WTC11 (cell line): ENCODE measurements at regions not wholly inside any gene's neighbourhood (a gene's known extent, or its start where the extent isn't known, plus 50 kb on each side); places are given as distances from the start of the nearest gene placed in this dataset.

Source experiments
- ATAC-seq: fragments of 200-7000 bp; cut with Tn5 transposase; 2 replicates; pipeline ENCODE4 v1.10.0; 2021; ENCODE audit warnings: mild to moderate bottlenecking, moderate library complexity
- CTCF ChIA-PET: fragments of 300-600 bp; sonication (Branson Sonifier 250); formaldehyde crosslinking; loops from one replicate; lab custom pipeline; 2021; ENCODE audit warnings: antibody characterized with exemption; lab: Charles Lee
- POLR2A ChIA-PET: fragments of 350-600 bp; sonication (Branson Sonifier 250); formaldehyde crosslinking; loops from one replicate; lab custom pipeline; 2021; ENCODE audit warnings: antibody characterized with exemption; lab: Charles Lee
- DNase-seq: peaks from one replicate; pipeline ENCODE4 v3.0.0; 2021; ENCODE audit warnings: low spot score
- H3K27ac Mint-ChIP-seq: 2 replicates; pipeline ENCODE4 v1.8.0; 2021; ENCODE audit warnings: mixed read lengths
- H3K27me3 Mint-ChIP-seq: 2 replicates; pipeline ENCODE4 v1.8.0; 2021; ENCODE audit warnings: low read depth, mild to moderate bottlenecking, moderate library complexity, mixed read lengths
- H3K36me3 Mint-ChIP-seq: 2 replicates; pipeline ENCODE4 v1.8.0; 2021; ENCODE audit warnings: mixed read lengths
- H3K4me1 Mint-ChIP-seq: 2 replicates; pipeline ENCODE4 v1.8.0; 2022; ENCODE audit warnings: mixed read lengths
- H3K4me3 Mint-ChIP-seq: 2 replicates; pipeline ENCODE4 v1.8.0; 2021; ENCODE audit warnings: mild to moderate bottlenecking, moderate library complexity, mixed read lengths
- H3K9me3 Mint-ChIP-seq: 2 replicates; pipeline ENCODE4 v1.8.0; 2021; ENCODE audit warnings: mixed read lengths
- ATF1 ChIP-seq: sonication (generic); formaldehyde crosslinking; IDR thresholded peaks from 2 replicates; pipeline ENCODE4 v1.8.1; 2023; ENCODE audit warnings: mild to moderate bottlenecking, moderate library complexity, missing genetic modification reagents
- EMX1 ChIP-seq: fragments of 250-450 bp; sonication (Bioruptor Pico); IDR thresholded peaks from 2 replicates; pipeline ENCODE4 v1.8.0; 2021; ENCODE audit warnings: mild to moderate bottlenecking
- ETV6 ChIP-seq: sonication (generic); formaldehyde crosslinking; IDR thresholded peaks from 2 replicates; pipeline ENCODE4 v1.8.1; 2022; ENCODE audit warnings: mild to moderate bottlenecking, missing genetic modification reagents
- FOXP1 ChIP-seq: sonication (generic); formaldehyde crosslinking; IDR thresholded peaks from 2 replicates; pipeline ENCODE4 v1.8.0; 2022; ENCODE audit warnings: missing genetic modification reagents, mild to moderate bottlenecking, moderate library complexity, borderline replicate concordance
- JUN ChIP-seq: sonication (generic); formaldehyde crosslinking; IDR thresholded peaks from 2 replicates; pipeline ENCODE4 v1.8.0; 2023; ENCODE audit warnings: mild to moderate bottlenecking, missing genetic modification reagents
- NFATC4 ChIP-seq: fragments of 250-450 bp; sonication (Bioruptor Pico); IDR thresholded peaks from 2 replicates; pipeline ENCODE4 v1.9.0; 2021; ENCODE audit warnings: mild to moderate bottlenecking
- NR2C2 ChIP-seq: sonication (generic); formaldehyde crosslinking; IDR thresholded peaks from 2 replicates; pipeline ENCODE4 v1.8.0; 2022; ENCODE audit warnings: mild to moderate bottlenecking, missing genetic modification reagents
- OVOL2 ChIP-seq: fragments of 250-450 bp; sonication (Bioruptor Pico); IDR thresholded peaks from 2 replicates; pipeline ENCODE4 v1.9.0; 2021; ENCODE audit warnings: mild to moderate bottlenecking, borderline replicate concordance
- RELA ChIP-seq: sonication (generic); formaldehyde crosslinking; IDR thresholded peaks from 2 replicates; pipeline ENCODE4 v1.8.1; 2022; ENCODE audit warnings: missing genetic modification reagents, mild to moderate bottlenecking, borderline replicate concordance
- TCF7 ChIP-seq: sonication (generic); formaldehyde crosslinking; IDR thresholded peaks from 2 replicates; pipeline ENCODE4 v1.8.0; 2022; ENCODE audit warnings: mild to moderate bottlenecking, low read depth, missing genetic modification reagents, moderate library complexity
- TEAD4 ChIP-seq: sonication (generic); formaldehyde crosslinking; IDR thresholded peaks from 2 replicates; pipeline ENCODE4 v1.8.0; 2022; ENCODE audit warnings: mild to moderate bottlenecking, missing genetic modification reagents
- ZBTB21 ChIP-seq: sonication (generic); formaldehyde crosslinking; IDR thresholded peaks from 2 replicates; pipeline ENCODE4 v1.8.1; 2023; ENCODE audit warnings: mild to moderate bottlenecking, missing genetic modification reagents, borderline replicate concordance
- ZNF219 ChIP-seq: sonication (generic); formaldehyde crosslinking; IDR thresholded peaks from 2 replicates; pipeline ENCODE4 v1.8.0; 2023; ENCODE audit warnings: missing genetic modification reagents, mild to moderate bottlenecking, borderline replicate concordance
- ZNF232 ChIP-seq: sonication (generic); formaldehyde crosslinking; IDR thresholded peaks from 2 replicates; pipeline ENCODE4 v1.8.0; 2022; ENCODE audit warnings: mild to moderate bottlenecking, missing genetic modification reagents
- ZNF263 ChIP-seq: sonication (generic); formaldehyde crosslinking; IDR thresholded peaks from 2 replicates; pipeline ENCODE4 v1.8.1; 2022; ENCODE audit warnings: low read depth, mild to moderate bottlenecking, moderate library complexity, missing genetic modification reagents
- ZNF396 ChIP-seq: fragments of 250-450 bp; sonication (Bioruptor Pico); IDR thresholded peaks from 2 replicates; pipeline ENCODE4 v1.8.0; 2021; ENCODE audit warnings: mild to moderate bottlenecking, moderate library complexity, borderline replicate concordance
- ZNF416 ChIP-seq: fragments of 250-450 bp; sonication (Bioruptor Pico); IDR thresholded peaks from 2 replicates; pipeline ENCODE4 v1.9.0; 2021; ENCODE audit warnings: mild to moderate bottlenecking, inconsistent platforms
- TF ChIP-seq, protein P1 (sequence below): sonication (generic); formaldehyde crosslinking; IDR thresholded peaks from 2 replicates; pipeline ENCODE4 v1.8.1; 2023; ENCODE audit warnings: mild to moderate bottlenecking, missing genetic modification reagents, moderate library complexity
- TF ChIP-seq, protein P2 (sequence below): fragments of 250-450 bp; sonication (Bioruptor Pico); conservative IDR thresholded peaks from 2 replicates; pipeline ENCODE4 v1.9.0; 2021; ENCODE audit warnings: mild to moderate bottlenecking
- TF ChIP-seq, protein P3 (sequence below): fragments of 250-450 bp; sonication (Bioruptor Pico); IDR thresholded peaks from 2 replicates; pipeline ENCODE4 v1.9.0; 2021; ENCODE audit warnings: mild to moderate bottlenecking
- TF ChIP-seq, protein P4 (sequence below): sonication (generic); formaldehyde crosslinking; IDR thresholded peaks from 2 replicates; pipeline ENCODE4 v1.8.1; 2022; ENCODE audit warnings: low read depth, missing genetic modification reagents, borderline replicate concordance
- TF ChIP-seq, protein P5 (sequence below): sonication (generic); formaldehyde crosslinking; conservative IDR thresholded peaks from 2 replicates; pipeline ENCODE4 v1.8.1; 2023; ENCODE audit warnings: mild to moderate bottlenecking, low read depth, missing genetic modification reagents, moderate library complexity

DNA sequence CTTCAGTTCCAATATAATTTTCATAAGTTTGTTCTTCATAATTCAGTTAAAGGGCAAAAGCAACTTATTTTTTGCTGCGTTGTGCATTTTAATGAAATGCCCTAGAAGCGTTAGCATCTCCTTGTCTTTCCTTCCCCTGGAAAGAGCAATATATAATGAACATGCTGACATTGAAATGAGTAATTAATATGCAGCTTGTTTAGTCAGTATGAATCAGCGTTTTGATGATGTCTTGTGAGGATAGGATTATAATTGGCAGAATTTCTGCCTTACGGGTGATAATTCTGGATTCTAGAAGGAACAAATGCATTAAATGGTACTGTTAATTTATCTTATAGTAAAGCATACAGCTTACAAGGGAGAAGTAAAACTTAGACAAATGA lies 152.3 kb upstream of the MMADHC start (continued):
- TF ChIP-seq FOXP1 (CRISPR knock-in tag) (no peak), NFATC4 (no peak), ATF1 (CRISPR knock-in tag) (no peak), JUN (no peak), ETV6 (CRISPR knock-in tag) (no peak), ZNF232 (no peak)
- TF ChIP-seq, protein P1, sequence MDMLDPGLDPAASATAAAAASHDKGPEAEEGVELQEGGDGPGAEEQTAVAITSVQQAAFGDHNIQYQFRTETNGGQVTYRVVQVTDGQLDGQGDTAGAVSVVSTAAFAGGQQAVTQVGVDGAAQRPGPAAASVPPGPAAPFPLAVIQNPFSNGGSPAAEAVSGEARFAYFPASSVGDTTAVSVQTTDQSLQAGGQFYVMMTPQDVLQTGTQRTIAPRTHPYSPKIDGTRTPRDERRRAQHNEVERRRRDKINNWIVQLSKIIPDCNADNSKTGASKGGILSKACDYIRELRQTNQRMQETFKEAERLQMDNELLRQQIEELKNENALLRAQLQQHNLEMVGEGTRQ (CRISPR knock-in tag) = no peak
- TF ChIP-seq, protein P2, sequence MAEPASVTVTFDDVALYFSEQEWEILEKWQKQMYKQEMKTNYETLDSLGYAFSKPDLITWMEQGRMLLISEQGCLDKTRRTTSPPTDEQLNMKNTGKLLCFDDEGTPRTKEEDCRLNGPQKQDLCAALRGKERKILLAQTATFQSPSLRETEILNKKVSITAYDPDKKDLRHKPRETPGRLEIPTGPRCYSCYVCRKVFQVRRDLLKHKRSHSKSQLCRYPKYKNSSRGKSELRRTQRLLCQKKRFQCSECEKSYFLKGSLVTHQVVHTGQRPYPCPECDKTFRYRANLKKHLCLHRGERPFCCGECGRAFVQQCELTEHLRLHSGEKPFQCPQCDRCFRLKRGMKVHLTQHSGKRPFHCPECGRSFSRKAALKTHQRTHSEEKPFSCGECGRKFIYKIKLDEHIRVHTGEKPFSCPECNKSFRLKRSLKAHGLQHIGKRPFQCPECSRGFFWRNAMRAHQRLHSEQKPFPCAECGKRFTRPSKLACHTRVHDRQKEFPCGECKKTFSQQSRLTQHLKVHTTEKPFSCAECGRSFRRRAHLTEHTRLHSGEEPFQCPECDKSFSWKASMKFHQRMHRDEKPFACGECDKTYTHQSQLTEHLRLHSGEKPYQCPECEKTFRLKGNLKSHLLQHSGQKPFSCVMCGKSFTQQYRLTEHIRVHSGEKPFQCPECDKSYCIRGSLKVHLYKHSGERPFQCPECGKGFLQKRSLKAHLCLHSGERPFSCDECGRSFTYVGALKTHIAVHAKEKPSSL (CRISPR knock-in tag) = no peak
- TF ChIP-seq, protein P3, sequence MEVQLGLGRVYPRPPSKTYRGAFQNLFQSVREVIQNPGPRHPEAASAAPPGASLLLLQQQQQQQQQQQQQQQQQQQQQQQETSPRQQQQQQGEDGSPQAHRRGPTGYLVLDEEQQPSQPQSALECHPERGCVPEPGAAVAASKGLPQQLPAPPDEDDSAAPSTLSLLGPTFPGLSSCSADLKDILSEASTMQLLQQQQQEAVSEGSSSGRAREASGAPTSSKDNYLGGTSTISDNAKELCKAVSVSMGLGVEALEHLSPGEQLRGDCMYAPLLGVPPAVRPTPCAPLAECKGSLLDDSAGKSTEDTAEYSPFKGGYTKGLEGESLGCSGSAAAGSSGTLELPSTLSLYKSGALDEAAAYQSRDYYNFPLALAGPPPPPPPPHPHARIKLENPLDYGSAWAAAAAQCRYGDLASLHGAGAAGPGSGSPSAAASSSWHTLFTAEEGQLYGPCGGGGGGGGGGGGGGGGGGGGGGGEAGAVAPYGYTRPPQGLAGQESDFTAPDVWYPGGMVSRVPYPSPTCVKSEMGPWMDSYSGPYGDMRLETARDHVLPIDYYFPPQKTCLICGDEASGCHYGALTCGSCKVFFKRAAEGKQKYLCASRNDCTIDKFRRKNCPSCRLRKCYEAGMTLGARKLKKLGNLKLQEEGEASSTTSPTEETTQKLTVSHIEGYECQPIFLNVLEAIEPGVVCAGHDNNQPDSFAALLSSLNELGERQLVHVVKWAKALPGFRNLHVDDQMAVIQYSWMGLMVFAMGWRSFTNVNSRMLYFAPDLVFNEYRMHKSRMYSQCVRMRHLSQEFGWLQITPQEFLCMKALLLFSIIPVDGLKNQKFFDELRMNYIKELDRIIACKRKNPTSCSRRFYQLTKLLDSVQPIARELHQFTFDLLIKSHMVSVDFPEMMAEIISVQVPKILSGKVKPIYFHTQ = no peak

DNA sequence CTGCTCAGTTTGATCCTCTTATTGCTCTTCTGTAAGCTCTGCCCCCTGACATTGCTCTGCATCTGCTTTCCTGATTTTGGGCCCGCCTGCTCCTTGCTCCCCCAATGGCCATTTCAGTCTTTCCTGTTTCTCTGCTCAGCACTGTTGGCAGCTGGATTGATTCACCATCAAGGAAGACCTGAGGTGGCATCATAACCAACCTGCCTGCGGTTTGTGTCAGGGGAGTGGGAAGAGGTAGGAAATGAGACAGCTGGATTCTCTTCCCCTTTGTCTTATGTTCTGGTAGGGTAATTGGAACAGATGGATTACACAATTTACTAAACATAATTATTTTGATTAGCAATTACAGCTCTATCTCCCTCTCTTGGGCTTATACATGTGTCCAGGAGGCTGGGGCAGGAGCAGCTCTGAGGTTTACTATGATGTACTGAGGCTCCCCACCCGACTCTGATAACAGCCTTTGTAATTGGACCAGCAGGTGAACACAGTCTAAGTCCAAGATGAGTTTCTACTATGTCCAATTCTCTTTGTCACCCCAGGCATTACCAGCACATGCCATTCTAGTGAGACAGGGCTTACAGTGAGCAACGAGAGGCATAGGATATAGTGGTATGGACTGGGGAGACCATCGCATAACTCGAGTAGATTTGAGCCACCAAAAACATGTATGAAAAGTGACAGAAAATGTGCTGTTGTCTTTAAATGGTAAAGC lies 151.8 kb upstream of the MMADHC start:
- peaks cover 17% of the 10 kb centered on the region for H3K9me3 Mint-ChIP-seq
- CTCF ChIA-PET = interaction anchor here (1.0 kb wide), 1 partner anchor 128 kb away, joined by 3 read pairs; no protein-coding TSS in a partner anchor
- POLR2A ChIA-PET = no interaction called here
- no peak overlapping the region for H3K27ac Mint-ChIP-seq
- TF ChIP-seq OVOL2 (CRISPR knock-in tag) (no peak), ETV6 (CRISPR knock-in tag) (no peak), RELA (CRISPR knock-in tag) (no peak), ZNF396 (no peak), ZBTB21 (CRISPR knock-in tag) (no peak), TCF7 (no peak)
- TF ChIP-seq, protein P4, sequence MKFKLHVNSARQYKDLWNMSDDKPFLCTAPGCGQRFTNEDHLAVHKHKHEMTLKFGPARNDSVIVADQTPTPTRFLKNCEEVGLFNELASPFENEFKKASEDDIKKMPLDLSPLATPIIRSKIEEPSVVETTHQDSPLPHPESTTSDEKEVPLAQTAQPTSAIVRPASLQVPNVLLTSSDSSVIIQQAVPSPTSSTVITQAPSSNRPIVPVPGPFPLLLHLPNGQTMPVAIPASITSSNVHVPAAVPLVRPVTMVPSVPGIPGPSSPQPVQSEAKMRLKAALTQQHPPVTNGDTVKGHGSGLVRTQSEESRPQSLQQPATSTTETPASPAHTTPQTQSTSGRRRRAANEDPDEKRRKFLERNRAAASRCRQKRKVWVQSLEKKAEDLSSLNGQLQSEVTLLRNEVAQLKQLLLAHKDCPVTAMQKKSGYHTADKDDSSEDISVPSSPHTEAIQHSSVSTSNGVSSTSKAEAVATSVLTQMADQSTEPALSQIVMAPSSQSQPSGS (CRISPR knock-in tag) = no peak
- TF ChIP-seq, all 79 proteins: peak for 0
- H3K4me3 Mint-ChIP-seq = no peak overlapping the region
- no peak for ATAC-seq
- no peak for DNase-seq
- H3K4me1 Mint-ChIP-seq = peaks cover 18% of the 10 kb centered on the region
- H3K36me3 Mint-ChIP-seq = peaks cover 15% of the 10 kb centered on the region
- H3K27me3 Mint-ChIP-seq = no peaks in the 10 kb centered on the region

DNA sequence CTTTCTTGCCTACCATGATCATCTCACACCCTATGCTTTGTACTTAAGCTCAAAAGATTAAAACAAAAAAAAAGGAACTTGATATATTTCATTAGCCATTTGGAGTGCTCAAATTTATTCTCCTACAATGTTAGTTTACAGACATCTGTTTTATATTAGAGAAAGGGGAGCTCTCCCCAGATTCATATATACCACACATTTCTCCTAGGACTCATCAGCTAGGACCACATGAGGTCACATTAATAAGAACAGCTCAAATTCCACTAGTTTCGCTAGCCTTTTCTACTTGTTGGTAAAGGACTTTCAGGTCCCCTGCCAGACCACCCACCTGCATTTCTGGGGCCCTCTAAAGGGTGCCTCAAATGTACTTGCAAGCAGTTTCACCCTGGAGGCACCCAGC lies 151.2 kb upstream of the MMADHC start:
- H3K27me3 Mint-ChIP-seq = no peaks in the 10 kb centered on the region
- TF ChIP-seq EMX1 = no peak
- TF ChIP-seq NR2C2 (CRISPR knock-in tag) = no peak
- no peak for TF ChIP-seq ZBTB21 (CRISPR knock-in tag)
- TF ChIP-seq, protein P5, sequence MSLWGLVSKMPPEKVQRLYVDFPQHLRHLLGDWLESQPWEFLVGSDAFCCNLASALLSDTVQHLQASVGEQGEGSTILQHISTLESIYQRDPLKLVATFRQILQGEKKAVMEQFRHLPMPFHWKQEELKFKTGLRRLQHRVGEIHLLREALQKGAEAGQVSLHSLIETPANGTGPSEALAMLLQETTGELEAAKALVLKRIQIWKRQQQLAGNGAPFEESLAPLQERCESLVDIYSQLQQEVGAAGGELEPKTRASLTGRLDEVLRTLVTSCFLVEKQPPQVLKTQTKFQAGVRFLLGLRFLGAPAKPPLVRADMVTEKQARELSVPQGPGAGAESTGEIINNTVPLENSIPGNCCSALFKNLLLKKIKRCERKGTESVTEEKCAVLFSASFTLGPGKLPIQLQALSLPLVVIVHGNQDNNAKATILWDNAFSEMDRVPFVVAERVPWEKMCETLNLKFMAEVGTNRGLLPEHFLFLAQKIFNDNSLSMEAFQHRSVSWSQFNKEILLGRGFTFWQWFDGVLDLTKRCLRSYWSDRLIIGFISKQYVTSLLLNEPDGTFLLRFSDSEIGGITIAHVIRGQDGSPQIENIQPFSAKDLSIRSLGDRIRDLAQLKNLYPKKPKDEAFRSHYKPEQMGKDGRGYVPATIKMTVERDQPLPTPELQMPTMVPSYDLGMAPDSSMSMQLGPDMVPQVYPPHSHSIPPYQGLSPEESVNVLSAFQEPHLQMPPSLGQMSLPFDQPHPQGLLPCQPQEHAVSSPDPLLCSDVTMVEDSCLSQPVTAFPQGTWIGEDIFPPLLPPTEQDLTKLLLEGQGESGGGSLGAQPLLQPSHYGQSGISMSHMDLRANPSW (CRISPR knock-in tag) = no peak
- TF ChIP-seq TEAD4 (CRISPR knock-in tag) = no peak
- TF ChIP-seq ZNF416 (CRISPR knock-in tag) = no peak
- no peak for TF ChIP-seq ZNF263 (CRISPR knock-in tag)
- TF ChIP-seq, protein P4 (CRISPR knock-in tag) = no peak
- no peak for TF ChIP-seq OVOL2 (CRISPR knock-in tag)
- TF ChIP-seq ZNF219 (CRISPR knock-in tag) = no peak

More for the DNA sequence above, 151.2 kb upstream of the MMADHC start:
- ChIA-PET POLR2A (no interaction called here), CTCF (interaction anchor here (1.0 kb wide), 1 partner anchor 127 kb away, joined by 3 read pairs; no protein-coding TSS in a partner anchor)
- Mint-ChIP-seq H3K27ac (no peak overlapping the region), H3K4me3 (no peak overlapping the region), H3K9me3 (peaks cover 17% of the 10 kb centered on the region), H3K36me3 (peaks cover 15% of the 10 kb centered on the region), H3K4me1 (peaks cover 22% of the 10 kb centered on the region)
- DNase-seq (no peak), ATAC-seq (no peak)
